ENCODE measurements at regions not wholly inside any gene's neighbourhood (a gene's known extent, or its start where the extent isn't known, plus 50 kb on each side); places are given as distances from the start of the nearest gene placed in this dataset.

GRCh38 chr1:232384171-232384883, 245.6 kb downstream of the SIPA1L2 start:
- TF ChIP-seq GABPA (IDR thresholded peaks at IDR 0.05; ENCODE audit: low read depth) (no peak), ZBTB33 (IDR thresholded peaks at IDR 0.05; ENCODE audit: borderline replicate concordance, low read depth) (no peak), RAD21 (IDR thresholded peaks at IDR 0.05; ENCODE audit: low read length) (no peak), FOXJ3 (CRISPR knock-in tag; IDR thresholded peaks at IDR 0.05) (no peak), EP300 (IDR thresholded peaks at IDR 0.05; ENCODE audit: borderline replicate concordance in 1 of 2, low read depth in 1 of 2, low read length in 1 of 2) (no peak), POLR2AphosphoS5 (IDR thresholded peaks at IDR 0.05; ENCODE audit: low read depth, low read length) (no peak), REST (IDR thresholded peaks at IDR 0.05; ENCODE audit: low read depth, low read length) (no peak), YY1 (IDR thresholded peaks at IDR 0.05; ENCODE audit: low read depth) (no peak), JUND (IDR thresholded peaks at IDR 0.05) (no peak), ELF1 (IDR thresholded peaks at IDR 0.05) (no peak)
- TF ChIP-seq, protein P1, sequence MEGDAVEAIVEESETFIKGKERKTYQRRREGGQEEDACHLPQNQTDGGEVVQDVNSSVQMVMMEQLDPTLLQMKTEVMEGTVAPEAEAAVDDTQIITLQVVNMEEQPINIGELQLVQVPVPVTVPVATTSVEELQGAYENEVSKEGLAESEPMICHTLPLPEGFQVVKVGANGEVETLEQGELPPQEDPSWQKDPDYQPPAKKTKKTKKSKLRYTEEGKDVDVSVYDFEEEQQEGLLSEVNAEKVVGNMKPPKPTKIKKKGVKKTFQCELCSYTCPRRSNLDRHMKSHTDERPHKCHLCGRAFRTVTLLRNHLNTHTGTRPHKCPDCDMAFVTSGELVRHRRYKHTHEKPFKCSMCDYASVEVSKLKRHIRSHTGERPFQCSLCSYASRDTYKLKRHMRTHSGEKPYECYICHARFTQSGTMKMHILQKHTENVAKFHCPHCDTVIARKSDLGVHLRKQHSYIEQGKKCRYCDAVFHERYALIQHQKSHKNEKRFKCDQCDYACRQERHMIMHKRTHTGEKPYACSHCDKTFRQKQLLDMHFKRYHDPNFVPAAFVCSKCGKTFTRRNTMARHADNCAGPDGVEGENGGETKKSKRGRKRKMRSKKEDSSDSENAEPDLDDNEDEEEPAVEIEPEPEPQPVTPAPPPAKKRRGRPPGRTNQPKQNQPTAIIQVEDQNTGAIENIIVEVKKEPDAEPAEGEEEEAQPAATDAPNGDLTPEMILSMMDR (IDR thresholded peaks at IDR 0.05): no peak
- TF ChIP-seq, protein P2, sequence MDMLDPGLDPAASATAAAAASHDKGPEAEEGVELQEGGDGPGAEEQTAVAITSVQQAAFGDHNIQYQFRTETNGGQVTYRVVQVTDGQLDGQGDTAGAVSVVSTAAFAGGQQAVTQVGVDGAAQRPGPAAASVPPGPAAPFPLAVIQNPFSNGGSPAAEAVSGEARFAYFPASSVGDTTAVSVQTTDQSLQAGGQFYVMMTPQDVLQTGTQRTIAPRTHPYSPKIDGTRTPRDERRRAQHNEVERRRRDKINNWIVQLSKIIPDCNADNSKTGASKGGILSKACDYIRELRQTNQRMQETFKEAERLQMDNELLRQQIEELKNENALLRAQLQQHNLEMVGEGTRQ (IDR thresholded peaks at IDR 0.05; ENCODE audit: borderline replicate concordance, low read depth, low read length): no peak

Measured in SK-N-SH (cell line).